ENCODE measurements at regions not wholly inside any gene's neighbourhood (a gene's known extent, or its start where the extent isn't known, plus 50 kb on each side); places are given as distances from the start of the nearest gene placed in this dataset.

GRCh38 chr3:127114337-127115070 lies 78.4 kb upstream of the PRR23E start:
- H3K9ac ChIP-seq (ENCODE audit: low read depth, low read length) = no peak overlapping the region
- H3K4me2 ChIP-seq (ENCODE audit: low read length) = no peak overlapping the region
- H3K27me3 ChIP-seq (ENCODE audit: control insufficient read depth, insufficient read depth, low read length) = peaks cover 10% of the 10 kb centered on the region
- H3K4me1 ChIP-seq (ENCODE audit: control insufficient read depth, insufficient read depth, low read length) = no peaks in the 10 kb centered on the region
- H3K36me3 ChIP-seq (ENCODE audit: insufficient read depth, low read length) = no peaks in the 10 kb centered on the region
- H3K9me3 ChIP-seq (replicated peaks; ENCODE audit: low read length) = peaks cover 7% of the 10 kb centered on the region
- H3K4me3 ChIP-seq (ENCODE audit: low read length) = no peak overlapping the region

- Histone ChIP-seq H3K4me2 (ENCODE audit: low read length) (no peak overlapping the region), H3K4me1 (ENCODE audit: control insufficient read depth, insufficient read depth, low read length) (no peaks in the 10 kb centered on the region), H3K27me3 (ENCODE audit: control insufficient read depth, insufficient read depth, low read length) (peaks cover 16% of the 10 kb centered on the region), H3K9me3 (replicated peaks; ENCODE audit: low read length) (peaks cover 7% of the 10 kb centered on the region), H3K4me3 (ENCODE audit: low read length) (no peak overlapping the region), H3K36me3 (ENCODE audit: insufficient read depth, low read length) (no peaks in the 10 kb centered on the region), H3K9ac (ENCODE audit: low read depth, low read length) (no peak overlapping the region)
Observed at GRCh38 chr3:127115691-127116351, 77.1 kb upstream of the PRR23E start.

- H3K9ac ChIP-seq (ENCODE audit: low read depth, low read length) = no peak overlapping the region
- H3K27me3 ChIP-seq (ENCODE audit: control insufficient read depth, insufficient read depth, low read length) = peaks cover 28% of the 10 kb centered on the region
- no peaks in the 10 kb centered on the region for H3K4me1 ChIP-seq (ENCODE audit: control insufficient read depth, insufficient read depth, low read length)
- no peaks in the 10 kb centered on the region for H3K36me3 ChIP-seq (ENCODE audit: insufficient read depth, low read length)
- H3K4me2 ChIP-seq (ENCODE audit: low read length) = no peak overlapping the region
- no peaks in the 10 kb centered on the region for H3K9me3 ChIP-seq (replicated peaks; ENCODE audit: low read length)
- H3K4me3 ChIP-seq (ENCODE audit: low read length) = no peak overlapping the region
Observed at GRCh38 chr3:127118366-127118765, 74.6 kb upstream of the PRR23E start.

- Histone ChIP-seq H3K9me3 (replicated peaks; ENCODE audit: low read length) (no peaks in the 10 kb centered on the region), H3K9ac (ENCODE audit: low read depth, low read length) (no peak overlapping the region), H3K4me1 (ENCODE audit: control insufficient read depth, insufficient read depth, low read length) (no peaks in the 10 kb centered on the region), H3K4me3 (ENCODE audit: low read length) (no peak overlapping the region), H3K4me2 (ENCODE audit: low read length) (no peak overlapping the region), H3K36me3 (ENCODE audit: insufficient read depth, low read length) (no peaks in the 10 kb centered on the region), H3K27me3 (ENCODE audit: control insufficient read depth, insufficient read depth, low read length) (peaks cover 28% of the 10 kb centered on the region)
Observed at GRCh38 chr3:127119693-127120464, 73.1 kb upstream of the PRR23E start.

GRCh38 chr3:127120851-127121647 lies 71.9 kb upstream of the PRR23E start:
- no peaks in the 10 kb centered on the region for H3K36me3 ChIP-seq (ENCODE audit: insufficient read depth, low read length)
- H3K4me2 ChIP-seq (ENCODE audit: low read length) = no peak overlapping the region
- no peaks in the 10 kb centered on the region for H3K4me1 ChIP-seq (ENCODE audit: control insufficient read depth, insufficient read depth, low read length)
- no peak overlapping the region for H3K4me3 ChIP-seq (ENCODE audit: low read length)
- no peaks in the 10 kb centered on the region for H3K9me3 ChIP-seq (replicated peaks; ENCODE audit: low read length)
- H3K27me3 ChIP-seq (ENCODE audit: control insufficient read depth, insufficient read depth, low read length) = peaks cover 25% of the 10 kb centered on the region
- no peak overlapping the region for H3K9ac ChIP-seq (ENCODE audit: low read depth, low read length)

GRCh38 chr3:127121885-127122284 lies 71.0 kb upstream of the PRR23E start:
- Histone ChIP-seq H3K4me1 (ENCODE audit: control insufficient read depth, insufficient read depth, low read length) (no peaks in the 10 kb centered on the region), H3K9ac (ENCODE audit: low read depth, low read length) (no peak overlapping the region), H3K9me3 (replicated peaks; ENCODE audit: low read length) (no peaks in the 10 kb centered on the region), H3K27me3 (ENCODE audit: control insufficient read depth, insufficient read depth, low read length) (peaks cover 27% of the 10 kb centered on the region), H3K36me3 (ENCODE audit: insufficient read depth, low read length) (no peaks in the 10 kb centered on the region), H3K4me3 (ENCODE audit: low read length) (no peak overlapping the region), H3K4me2 (ENCODE audit: low read length) (no peak overlapping the region)

GRCh38 chr3:127123533-127123932 lies 69.4 kb upstream of the PRR23E start:
- H3K4me2 ChIP-seq (ENCODE audit: low read length) = no peak overlapping the region
- H3K9me3 ChIP-seq (replicated peaks; ENCODE audit: low read length) = no peaks in the 10 kb centered on the region
- H3K36me3 ChIP-seq (ENCODE audit: insufficient read depth, low read length) = no peaks in the 10 kb centered on the region
- H3K27me3 ChIP-seq (ENCODE audit: control insufficient read depth, insufficient read depth, low read length) = peaks cover 27% of the 10 kb centered on the region
- no peak overlapping the region for H3K9ac ChIP-seq (ENCODE audit: low read depth, low read length)
- no peak overlapping the region for H3K4me3 ChIP-seq (ENCODE audit: low read length)
- no peaks in the 10 kb centered on the region for H3K4me1 ChIP-seq (ENCODE audit: control insufficient read depth, insufficient read depth, low read length)

- Histone ChIP-seq H3K9me3 (replicated peaks; ENCODE audit: low read length) (no peaks in the 10 kb centered on the region), H3K36me3 (ENCODE audit: insufficient read depth, low read length) (no peaks in the 10 kb centered on the region), H3K4me2 (ENCODE audit: low read length) (no peak overlapping the region), H3K9ac (ENCODE audit: low read depth, low read length) (no peak overlapping the region), H3K4me1 (ENCODE audit: control insufficient read depth, insufficient read depth, low read length) (no peaks in the 10 kb centered on the region), H3K4me3 (ENCODE audit: low read length) (no peak overlapping the region), H3K27me3 (ENCODE audit: control insufficient read depth, insufficient read depth, low read length) (peaks cover 27% of the 10 kb centered on the region)
Observed at GRCh38 chr3:127124120-127124519, 68.8 kb upstream of the PRR23E start.

GRCh38 chr3:127131424-127132170 lies 61.3 kb upstream of the PRR23E start:
- no peak overlapping the region for H3K9ac ChIP-seq (ENCODE audit: low read depth, low read length)
- peaks cover 51% of the 10 kb centered on the region for H3K27me3 ChIP-seq (ENCODE audit: control insufficient read depth, insufficient read depth, low read length)
- no peaks in the 10 kb centered on the region for H3K9me3 ChIP-seq (replicated peaks; ENCODE audit: low read length)
- no peaks in the 10 kb centered on the region for H3K4me1 ChIP-seq (ENCODE audit: control insufficient read depth, insufficient read depth, low read length)
- no peak overlapping the region for H3K4me3 ChIP-seq (ENCODE audit: low read length)
- no peaks in the 10 kb centered on the region for H3K36me3 ChIP-seq (ENCODE audit: insufficient read depth, low read length)
- H3K4me2 ChIP-seq (ENCODE audit: low read length) = no peak overlapping the region

GRCh38 chr3:127132876-127133275 lies 60.1 kb upstream of the PRR23E start:
- no peaks in the 10 kb centered on the region for H3K36me3 ChIP-seq (ENCODE audit: insufficient read depth, low read length)
- no peaks in the 10 kb centered on the region for H3K4me1 ChIP-seq (ENCODE audit: control insufficient read depth, insufficient read depth, low read length)
- H3K9ac ChIP-seq (ENCODE audit: low read depth, low read length) = no peak overlapping the region
- H3K4me2 ChIP-seq (ENCODE audit: low read length) = no peak overlapping the region
- H3K9me3 ChIP-seq (replicated peaks; ENCODE audit: low read length) = no peaks in the 10 kb centered on the region
- no peak overlapping the region for H3K4me3 ChIP-seq (ENCODE audit: low read length)
- peaks cover 60% of the 10 kb centered on the region for H3K27me3 ChIP-seq (ENCODE audit: control insufficient read depth, insufficient read depth, low read length)

Measured in skeletal muscle satellite cell (primary cell).